GM12872 (cell line): ENCODE measurements at regions not wholly inside any gene's neighbourhood (a gene's known extent, or its start where the extent isn't known, plus 50 kb on each side); places are given as distances from the start of the nearest gene placed in this dataset.

ENCODE experiments used
- TF ChIP-seq, protein P1 (sequence below): IDR thresholded peaks from 3 replicates; pipeline ENCODE4 v1.5.1; 2011; ENCODE audit warnings: low read depth, mild to moderate bottlenecking, low read length, moderate library complexity; ENCODE audit not compliant: insufficient read depth

DNA sequence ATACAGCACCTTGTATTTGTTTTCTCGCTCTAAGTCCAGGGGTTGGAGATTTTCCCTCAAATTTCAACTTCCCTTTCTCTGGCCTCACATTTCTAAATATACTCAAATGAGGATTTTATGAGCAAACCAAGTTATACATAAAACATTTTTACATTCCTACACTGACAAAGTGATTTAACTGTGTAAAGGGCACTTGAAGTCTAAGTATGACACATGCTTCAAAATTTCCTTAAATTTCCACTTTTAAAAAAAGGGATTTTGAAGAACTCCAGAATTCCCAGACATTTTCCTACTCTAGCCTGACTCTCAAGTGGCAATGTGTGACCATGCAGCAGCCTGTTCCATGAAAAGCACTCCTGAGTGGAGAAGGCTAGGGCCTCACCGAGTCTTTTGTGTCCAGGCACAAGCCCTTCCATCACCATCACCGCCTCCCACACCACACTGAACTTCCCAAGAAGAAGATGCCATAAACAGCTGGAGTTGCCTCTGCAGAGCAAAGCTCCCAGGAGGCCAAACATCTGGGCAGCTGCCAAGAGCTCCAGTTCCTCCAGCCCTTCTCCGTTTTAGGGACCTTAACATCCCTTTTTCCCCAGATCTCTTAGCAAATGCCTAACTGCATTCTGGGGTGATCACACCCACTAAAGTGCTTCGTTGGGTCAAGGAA, 68.9 kb downstream of the NCR2 start:
- TF ChIP-seq, protein P1, sequence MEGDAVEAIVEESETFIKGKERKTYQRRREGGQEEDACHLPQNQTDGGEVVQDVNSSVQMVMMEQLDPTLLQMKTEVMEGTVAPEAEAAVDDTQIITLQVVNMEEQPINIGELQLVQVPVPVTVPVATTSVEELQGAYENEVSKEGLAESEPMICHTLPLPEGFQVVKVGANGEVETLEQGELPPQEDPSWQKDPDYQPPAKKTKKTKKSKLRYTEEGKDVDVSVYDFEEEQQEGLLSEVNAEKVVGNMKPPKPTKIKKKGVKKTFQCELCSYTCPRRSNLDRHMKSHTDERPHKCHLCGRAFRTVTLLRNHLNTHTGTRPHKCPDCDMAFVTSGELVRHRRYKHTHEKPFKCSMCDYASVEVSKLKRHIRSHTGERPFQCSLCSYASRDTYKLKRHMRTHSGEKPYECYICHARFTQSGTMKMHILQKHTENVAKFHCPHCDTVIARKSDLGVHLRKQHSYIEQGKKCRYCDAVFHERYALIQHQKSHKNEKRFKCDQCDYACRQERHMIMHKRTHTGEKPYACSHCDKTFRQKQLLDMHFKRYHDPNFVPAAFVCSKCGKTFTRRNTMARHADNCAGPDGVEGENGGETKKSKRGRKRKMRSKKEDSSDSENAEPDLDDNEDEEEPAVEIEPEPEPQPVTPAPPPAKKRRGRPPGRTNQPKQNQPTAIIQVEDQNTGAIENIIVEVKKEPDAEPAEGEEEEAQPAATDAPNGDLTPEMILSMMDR: no peak

DNA sequence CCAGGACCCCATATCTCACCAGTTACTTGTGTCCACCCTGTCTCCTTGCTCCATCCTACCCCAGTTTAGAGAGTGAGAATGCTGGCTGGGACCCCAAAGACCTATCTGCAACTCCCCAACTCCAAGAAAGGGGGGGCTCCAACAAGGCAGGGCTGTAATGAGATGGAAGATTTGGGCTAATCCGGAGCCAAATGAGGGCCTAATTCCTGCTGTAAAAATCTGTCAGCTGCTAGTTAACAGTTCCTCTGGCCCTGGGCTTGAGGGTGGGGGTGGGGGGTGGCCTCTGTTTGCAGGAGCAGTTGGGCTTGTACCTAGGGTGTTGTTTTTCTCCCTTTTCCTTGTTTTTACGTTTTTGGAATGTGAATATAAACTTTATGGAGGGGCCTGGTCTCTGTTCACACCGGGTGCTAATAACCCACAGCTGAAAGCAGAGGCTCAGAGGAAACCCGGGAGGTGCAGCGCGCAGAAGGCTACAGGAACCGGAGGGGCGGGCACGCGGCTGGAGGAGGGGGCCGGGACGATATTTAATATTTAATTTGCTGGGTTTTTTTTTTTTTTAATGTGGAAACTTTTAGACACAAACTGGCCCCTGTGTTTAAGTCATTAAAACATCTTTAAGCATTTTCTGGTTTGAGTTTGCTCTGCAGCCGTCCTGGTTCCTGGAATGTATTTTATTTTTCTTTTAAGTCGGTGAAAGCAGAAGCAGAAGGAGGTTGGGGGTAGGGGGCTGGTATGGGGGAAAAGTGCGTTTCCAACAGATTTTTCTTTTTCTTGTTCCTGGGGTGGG, 70.7 kb downstream of the NCR2 start:
- TF ChIP-seq, protein P1: no peak

DNA sequence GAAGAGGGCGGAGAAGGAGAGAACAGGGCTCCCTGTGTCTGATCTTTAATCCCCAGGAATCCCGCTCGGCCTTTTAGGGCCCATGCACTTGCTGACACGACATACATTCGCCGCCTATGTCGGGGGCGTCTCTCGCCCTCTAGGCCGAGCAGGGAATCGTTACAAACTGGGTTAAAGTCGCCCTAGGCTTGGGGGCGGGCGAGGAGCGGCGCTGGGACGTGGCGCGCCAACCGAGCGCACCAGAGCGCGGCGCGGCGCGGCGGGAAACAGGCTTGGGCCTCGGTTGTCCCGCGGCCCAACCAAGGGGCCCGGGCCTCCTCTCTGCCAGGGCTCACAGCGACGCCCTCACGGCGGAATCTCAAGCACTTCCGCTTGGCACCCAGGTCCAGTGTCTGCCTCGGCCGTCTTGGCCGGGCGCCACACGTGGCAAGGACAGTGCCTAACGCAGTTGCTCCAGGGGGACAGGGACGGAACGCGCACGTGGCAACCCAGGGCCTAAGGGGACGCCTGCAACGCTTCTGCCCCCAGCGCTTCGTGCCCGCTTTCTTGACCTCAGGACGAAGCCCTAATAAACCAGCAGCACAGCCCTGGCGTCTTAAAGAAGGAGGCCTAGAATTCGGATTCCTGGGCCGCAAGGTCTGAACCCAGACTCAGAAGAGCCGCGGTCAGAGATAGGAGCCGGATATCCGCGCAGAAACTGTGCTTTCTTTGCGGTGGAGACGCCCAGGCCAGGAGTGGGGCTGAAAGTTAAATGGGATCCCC, 71.5 kb downstream of the NCR2 start:
- TF ChIP-seq, protein P1: no peak

DNA sequence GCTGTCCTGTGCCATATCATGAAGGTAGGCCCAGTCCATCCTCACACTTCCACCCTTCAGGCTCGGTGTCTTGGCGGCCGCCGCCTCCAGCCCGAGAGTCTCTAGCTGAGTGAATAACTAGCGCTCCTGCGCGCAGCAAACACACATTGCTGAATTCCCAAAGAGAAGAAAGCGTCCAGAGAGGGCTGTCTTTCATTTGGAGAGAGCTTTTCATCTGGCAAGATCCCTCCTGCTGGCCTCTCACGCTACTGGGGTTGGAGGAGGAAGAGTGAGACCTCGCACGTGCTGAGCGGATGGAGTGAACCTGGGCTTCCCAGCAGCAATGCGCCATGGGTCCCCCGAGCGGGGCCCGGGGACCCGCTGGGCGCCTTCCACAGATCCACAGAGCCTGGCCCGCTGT, 73.2 kb downstream of the NCR2 start:
- TF ChIP-seq, protein P1: no peak

DNA sequence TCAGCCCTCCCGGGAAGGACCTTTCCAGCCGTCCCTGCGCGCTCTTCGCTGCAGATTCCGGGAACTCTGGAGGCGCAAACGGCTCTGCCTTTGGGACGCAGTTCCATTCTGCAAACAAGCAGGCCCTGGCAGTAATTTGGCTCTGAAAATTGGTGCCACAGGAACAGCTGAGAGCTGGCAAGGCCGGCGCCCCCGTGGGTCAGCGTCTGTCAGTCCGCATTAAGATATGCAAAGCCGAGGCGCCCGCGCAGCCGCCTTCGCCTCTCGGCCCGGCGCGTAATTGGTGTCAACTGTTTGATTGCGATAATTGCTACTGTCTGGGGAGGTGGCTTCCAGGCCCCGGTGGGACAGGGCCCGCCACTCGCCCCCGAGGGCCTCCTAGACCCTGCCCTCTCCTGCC, 73.6 kb downstream of the NCR2 start:
- TF ChIP-seq, protein P1: no peak

DNA sequence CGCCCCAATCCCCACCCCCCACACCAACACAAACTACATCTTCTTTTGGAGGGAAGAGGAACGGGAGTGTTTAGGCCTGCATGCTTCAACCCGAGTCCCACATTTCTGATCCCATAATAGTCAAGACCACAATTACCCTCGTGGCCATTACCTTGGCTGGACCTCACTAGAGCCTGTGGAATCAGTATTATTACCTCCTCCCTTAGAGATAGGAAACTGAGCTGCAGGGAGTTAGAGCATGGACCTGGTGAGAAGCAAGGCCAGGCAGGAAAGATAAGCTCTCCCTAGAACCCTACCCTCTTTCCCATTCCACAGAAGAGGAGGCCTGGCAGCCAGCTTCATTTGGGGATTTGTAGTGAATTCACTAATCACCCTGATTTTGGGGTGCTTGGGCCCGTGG, 74.1 kb downstream of the NCR2 start:
- TF ChIP-seq, protein P1: no peak

DNA sequence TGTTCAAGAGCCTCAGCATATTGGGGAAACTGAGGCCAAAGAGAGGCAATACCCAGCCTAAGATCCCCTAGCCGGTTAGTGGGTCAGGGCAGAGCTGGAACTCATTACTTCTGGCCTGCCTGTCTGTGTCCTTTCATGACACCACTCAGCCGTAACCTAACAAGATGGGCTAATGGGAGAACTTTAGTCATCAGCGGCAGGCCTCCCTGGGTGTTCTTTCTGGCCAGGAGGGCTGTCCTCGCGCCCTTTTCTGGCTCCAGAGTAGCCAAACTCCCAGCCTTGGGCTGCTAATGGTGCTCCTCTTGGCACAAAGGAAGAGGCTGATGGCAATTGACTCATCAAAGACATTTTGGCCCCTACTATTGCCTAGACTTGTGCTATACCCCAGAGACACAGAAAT, 76.6 kb downstream of the NCR2 start:
- TF ChIP-seq, protein P1: no peak
